ENCODE measurements at regions not wholly inside any gene's neighbourhood (a gene's known extent, or its start where the extent isn't known, plus 50 kb on each side); places are given as distances from the start of the nearest gene placed in this dataset.
A peak's percentile ranks its signal among the peaks of the same experiment; 100 is the strongest.

DNA sequence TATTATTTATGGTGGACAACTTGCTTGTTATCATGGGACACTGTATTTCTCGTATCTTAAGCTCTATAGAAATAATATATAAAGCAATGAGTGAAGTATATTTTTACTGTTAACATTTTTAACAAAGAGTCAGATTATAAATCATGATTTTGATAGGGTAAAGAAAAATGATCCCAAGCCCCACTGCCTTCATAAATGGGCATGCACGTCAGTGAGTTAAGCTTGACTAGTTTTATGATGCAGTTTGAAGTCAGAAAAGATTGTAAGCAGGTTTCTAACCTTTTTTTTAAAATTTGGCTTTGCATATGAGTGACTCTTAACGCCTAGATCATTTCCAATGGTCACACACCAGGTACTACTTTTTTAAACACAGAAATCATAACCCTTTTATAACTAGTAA is 152.8 kb downstream of the GNAT3 start:
- TF ChIP-seq, protein P1, sequence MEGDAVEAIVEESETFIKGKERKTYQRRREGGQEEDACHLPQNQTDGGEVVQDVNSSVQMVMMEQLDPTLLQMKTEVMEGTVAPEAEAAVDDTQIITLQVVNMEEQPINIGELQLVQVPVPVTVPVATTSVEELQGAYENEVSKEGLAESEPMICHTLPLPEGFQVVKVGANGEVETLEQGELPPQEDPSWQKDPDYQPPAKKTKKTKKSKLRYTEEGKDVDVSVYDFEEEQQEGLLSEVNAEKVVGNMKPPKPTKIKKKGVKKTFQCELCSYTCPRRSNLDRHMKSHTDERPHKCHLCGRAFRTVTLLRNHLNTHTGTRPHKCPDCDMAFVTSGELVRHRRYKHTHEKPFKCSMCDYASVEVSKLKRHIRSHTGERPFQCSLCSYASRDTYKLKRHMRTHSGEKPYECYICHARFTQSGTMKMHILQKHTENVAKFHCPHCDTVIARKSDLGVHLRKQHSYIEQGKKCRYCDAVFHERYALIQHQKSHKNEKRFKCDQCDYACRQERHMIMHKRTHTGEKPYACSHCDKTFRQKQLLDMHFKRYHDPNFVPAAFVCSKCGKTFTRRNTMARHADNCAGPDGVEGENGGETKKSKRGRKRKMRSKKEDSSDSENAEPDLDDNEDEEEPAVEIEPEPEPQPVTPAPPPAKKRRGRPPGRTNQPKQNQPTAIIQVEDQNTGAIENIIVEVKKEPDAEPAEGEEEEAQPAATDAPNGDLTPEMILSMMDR (IDR thresholded peaks at IDR 0.05): no peak
- H3K36me3 ChIP-seq (ENCODE audit: insufficient read depth in 1 of 2, low read depth in 1 of 2): no peaks in the 10 kb centered on the region
- no peak for DNase-seq
- no peaks in the 10 kb centered on the region for H3K9me3 ChIP-seq
- WGBS, 3 donors: 84 to 86% (median 85%) methylated on average over 3 of the region's 3 CpGs
- H3K27ac ChIP-seq: no peak overlapping the region
- H3K4me3 ChIP-seq: no peak overlapping the region
- H3K4me1 ChIP-seq: no peaks in the 10 kb centered on the region
- no peak for ATAC-seq
- no peaks in the 10 kb centered on the region for H3K27me3 ChIP-seq (ENCODE audit: insufficient read depth in 3 of 3, low read length in 2 of 3)
- intact Hi-C loops (cut with DNase I): no loop called here

DNA sequence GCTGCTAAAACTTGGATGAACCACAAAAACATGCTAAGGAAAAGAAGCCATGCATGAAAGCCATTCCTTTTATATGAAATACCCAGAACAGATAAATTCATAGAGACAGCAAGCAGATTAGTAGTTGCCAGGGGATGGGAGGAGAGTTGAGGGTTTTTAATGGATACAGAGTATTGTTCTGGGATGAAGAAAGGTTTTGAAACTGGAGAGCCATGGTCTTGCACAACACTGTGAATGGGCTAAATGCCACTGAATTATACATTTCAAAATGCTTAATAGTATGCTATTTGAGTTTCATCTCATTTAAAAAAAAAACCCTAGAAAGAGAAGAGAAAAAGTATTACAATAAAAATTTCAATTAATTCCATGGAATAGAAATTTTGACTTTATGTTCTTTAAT is 154.3 kb downstream of the GNAT3 start:
- no peaks in the 10 kb centered on the region for H3K4me1 ChIP-seq
- H3K36me3 ChIP-seq (ENCODE audit: insufficient read depth in 1 of 2, low read depth in 1 of 2): no peaks in the 10 kb centered on the region
- no peak for ATAC-seq
- H3K4me3 ChIP-seq: no peak overlapping the region
- DNase-seq: no peak
- no peaks in the 10 kb centered on the region for H3K27me3 ChIP-seq (ENCODE audit: insufficient read depth in 3 of 3, low read length in 2 of 3)
- TF ChIP-seq, protein P1 (IDR thresholded peaks at IDR 0.05): no peak
- intact Hi-C loops (cut with DNase I): no loop called here
- H3K27ac ChIP-seq: no peak overlapping the region
- no peaks in the 10 kb centered on the region for H3K9me3 ChIP-seq

- Histone ChIP-seq H3K4me1 (no peaks in the 10 kb centered on the region), H3K27me3 (ENCODE audit: insufficient read depth in 3 of 3, low read length in 2 of 3) (no peaks in the 10 kb centered on the region), H3K4me3 (no peak overlapping the region), H3K27ac (no peak overlapping the region), H3K9me3 (no peaks in the 10 kb centered on the region), H3K36me3 (ENCODE audit: insufficient read depth in 1 of 2, low read depth in 1 of 2) (no peaks in the 10 kb centered on the region)
- DNase-seq (no peak), ATAC-seq (no peak)
- 0 to 54% (median 39%) methylated on average over 1 of the region's 1 CpG for WGBS, 3 donors
- TF ChIP-seq, protein P1 (IDR thresholded peaks at IDR 0.05): no peak
- intact Hi-C loops (cut with DNase I): no loop called here
Observed at GRCh38 chr7:80350430-80350829, 161.4 kb downstream of the GNAT3 start.

DNA sequence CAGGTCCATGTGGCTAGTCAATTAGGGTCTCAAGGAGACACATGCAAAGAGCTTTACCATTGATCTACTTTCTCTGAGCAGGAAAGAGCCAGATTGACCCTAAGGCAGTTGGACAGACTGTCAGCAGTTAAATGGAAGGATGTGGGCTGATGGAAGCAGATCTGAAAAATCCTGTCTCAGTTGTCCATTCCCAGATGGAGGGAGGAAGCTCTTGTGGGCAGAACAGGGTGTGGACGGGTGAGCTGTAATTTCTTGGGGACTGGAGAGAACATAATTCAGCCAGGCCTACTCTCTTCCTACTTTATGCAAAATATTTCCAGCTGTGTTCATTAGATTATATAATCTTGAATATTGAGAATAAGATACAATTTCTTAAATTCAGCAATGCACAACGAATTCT is 163.6 kb downstream of the GNAT3 start:
- Histone ChIP-seq H3K27ac (no peak overlapping the region), H3K9me3 (no peaks in the 10 kb centered on the region), H3K4me1 (no peaks in the 10 kb centered on the region), H3K4me3 (no peak overlapping the region), H3K36me3 (ENCODE audit: insufficient read depth in 1 of 2, low read depth in 1 of 2) (no peaks in the 10 kb centered on the region), H3K27me3 (ENCODE audit: insufficient read depth in 3 of 3, low read length in 2 of 3) (no peaks in the 10 kb centered on the region)
- DNase-seq (no peak), ATAC-seq (no peak)
- whole genome bisulfite sequencing, 3 donors: 54 to 77% (median 65%) methylated on average over 2 of the region's 2 CpGs
- TF ChIP-seq, protein P1 (IDR thresholded peaks at IDR 0.05): no peak
- intact Hi-C loops (cut with DNase I): no loop called here

GRCh38 chr7:80347173-80347572 is 164.7 kb downstream of the GNAT3 start:
- H3K27me3 ChIP-seq (ENCODE audit: insufficient read depth in 3 of 3, low read length in 2 of 3): no peaks in the 10 kb centered on the region
- H3K9me3 ChIP-seq: no peaks in the 10 kb centered on the region
- no peaks in the 10 kb centered on the region for H3K4me1 ChIP-seq
- no peak overlapping the region for H3K4me3 ChIP-seq
- WGBS, 3 donors: 80 to 100% (median 83%) methylated on average over 1 of the region's 1 CpG
- TF ChIP-seq, protein P1 (IDR thresholded peaks at IDR 0.05): no peak
- H3K36me3 ChIP-seq (ENCODE audit: insufficient read depth in 1 of 2, low read depth in 1 of 2): no peaks in the 10 kb centered on the region
- intact Hi-C loops (cut with DNase I): no loop called here
- DNase-seq (no peak), ATAC-seq (peak in 3 of 4 donors; percentile 33 to 51 (median 35))
- no peak overlapping the region for H3K27ac ChIP-seq

Measured in psoas muscle (tissue), 7 donors.